GM23338 (cell line): ENCODE measurements at regions not wholly inside any gene's neighbourhood (a gene's known extent, or its start where the extent isn't known, plus 50 kb on each side); places are given as distances from the start of the nearest gene placed in this dataset.

ENCODE experiments used
- ATAC-seq: fragments of 200-7000 bp; cut with Tn5 transposase; 3 replicates; pipeline ENCODE4 v1.9.1; 2020
- DNase-seq: peaks from one replicate; pipeline ENCODE4 v3.0.0-alpha.2; 2015; ENCODE audit warnings: low spot score
- H2AFZ ChIP-seq: fragments of 200-600 bp; sonication (generic); 2 replicates; pipeline ENCODE4 v1.8.0; 2016; ENCODE audit warnings: antibody characterized with exemption, mild to moderate bottlenecking, moderate library complexity
- H3F3A ChIP-seq: fragments of 200-600 bp; sonication (generic); replicated peaks from 2 replicates; pipeline ENCODE4 v1.8.0; 2017; ENCODE audit warnings: antibody characterized with exemption, mixed run types, low read depth
- H3K27ac ChIP-seq: fragments of 200-600 bp; sonication (generic); 2 replicates; pipeline ENCODE4 v1.6.1; 2016; ENCODE audit warnings: low read depth
- H3K27me3 ChIP-seq: fragments of 200-600 bp; sonication (generic); 2 replicates; pipeline ENCODE4 v1.8.0; 2016; ENCODE audit warnings: mild to moderate bottlenecking, mixed run types, moderate library complexity; ENCODE audit not compliant: insufficient read depth
- H3K36me3 ChIP-seq: fragments of 200-600 bp; sonication (generic); 2 replicates; pipeline ENCODE4 v1.8.0; 2016; ENCODE audit warnings: mild to moderate bottlenecking; ENCODE audit not compliant: insufficient read depth
- H3K4me1 ChIP-seq: fragments of 200-600 bp; sonication (generic); 2 replicates; pipeline ENCODE4 v1.8.0; 2016; ENCODE audit warnings: mild to moderate bottlenecking, moderate library complexity; ENCODE audit not compliant: insufficient read depth
- H3K4me2 ChIP-seq: fragments of 200-600 bp; sonication (generic); 2 replicates; pipeline ENCODE4 v1.7.1; 2017; ENCODE audit warnings: mixed run types
- H3K4me3 ChIP-seq: fragments of 200-600 bp; sonication (generic); 2 replicates; pipeline ENCODE4 v1.6.1; 2016; ENCODE audit warnings: mixed run types
- H3K79me2 ChIP-seq: fragments of 200-600 bp; sonication (generic); replicated peaks from 2 replicates; pipeline ENCODE4 v1.8.0; 2017; ENCODE audit warnings: mild to moderate bottlenecking; ENCODE audit not compliant: insufficient read depth
- H3K9me2 ChIP-seq: fragments of 200-600 bp; sonication (generic); 2 replicates; pipeline ENCODE4 v1.8.0; 2017; ENCODE audit not compliant: insufficient read depth
- H4K20me1 ChIP-seq: fragments of 200-600 bp; sonication (generic); replicated peaks from 2 replicates; pipeline ENCODE4 v1.8.0; 2017; ENCODE audit warnings: mild to moderate bottlenecking; ENCODE audit not compliant: insufficient read depth
- H3K27ac Mint-ChIP-seq: 2 replicates; pipeline ENCODE4 v1.8.0; 2020; ENCODE audit warnings: inconsistent platforms, mild to moderate bottlenecking, moderate library complexity, mixed read lengths
- H3K27me3 Mint-ChIP-seq: 3 replicates; pipeline ENCODE4 v1.8.0; 2022; ENCODE audit warnings: low read depth, mild to moderate bottlenecking, moderate library complexity, mixed read lengths, inconsistent platforms; ENCODE audit not compliant: insufficient read depth, poor library complexity
- H3K36me3 Mint-ChIP-seq: 3 replicates; pipeline ENCODE4 v1.8.0; 2021; ENCODE audit warnings: low read depth, mild to moderate bottlenecking, inconsistent platforms, moderate library complexity, mixed read lengths
- H3K4me1 Mint-ChIP-seq: 3 replicates; pipeline ENCODE4 v1.8.0; 2020; ENCODE audit warnings: mild to moderate bottlenecking, inconsistent platforms, mixed read lengths
- H3K4me3 Mint-ChIP-seq: 3 replicates; pipeline ENCODE4 v1.8.0; 2021; ENCODE audit warnings: moderate library complexity, mild to moderate bottlenecking, inconsistent platforms, mixed read lengths
- H3K9me3 Mint-ChIP-seq: 3 replicates; pipeline ENCODE4 v1.8.0; 2020; ENCODE audit warnings: moderate library complexity, mild to moderate bottlenecking, inconsistent platforms, mixed read lengths
- CREB1 ChIP-seq: fragments of 250-450 bp; sonication (Bioruptor Pico); IDR thresholded peaks from 2 replicates; pipeline ENCODE4 v1.5.0; 2020; ENCODE audit warnings: low read depth, mild to moderate bottlenecking, moderate library complexity
- CTCF ChIP-seq, 2 experiments: fragments of 200-600 bp in 1 of 2; sonication (generic) in 1 of 2; conservative IDR thresholded peaks; 2 replicates each; pipeline versions ENCODE4 v1.5.1 to v1.6.1; 2016 to 2017; ENCODE audit warnings: antibody characterized with exemption in 2 of 2, low read depth in 2 of 2, mild to moderate bottlenecking in 2 of 2, moderate library complexity in 1 of 2
- ETS1 ChIP-seq: IDR thresholded peaks from 2 replicates; pipeline ENCODE4 v1.6.1; 2016; ENCODE audit warnings: antibody characterized with exemption
- EZH2 ChIP-seq: fragments of 200-600 bp; sonication (generic); IDR thresholded peaks from one replicate; pipeline ENCODE4 v1.8.0; 2017; ENCODE audit warnings: antibody characterized with exemption, mild to moderate bottlenecking, low read depth; ENCODE audit not compliant: unreplicated experiment
- EZH2phosphoT487 ChIP-seq: fragments of 200-600 bp; sonication (generic); IDR thresholded peaks from one replicate; pipeline ENCODE4 v1.8.1; 2018; ENCODE audit warnings: antibody characterized with exemption; ENCODE audit not compliant: unreplicated experiment
- JUNB ChIP-seq: IDR thresholded peaks from one replicate; pipeline ENCODE4 v1.6.1; 2016; ENCODE audit warnings: antibody characterized with exemption; ENCODE audit not compliant: unreplicated experiment
- NANOG ChIP-seq: IDR thresholded peaks from 2 replicates; pipeline ENCODE4 v1.6.1; 2016; ENCODE audit warnings: antibody characterized with exemption, borderline replicate concordance
- POLR2AphosphoS5 ChIP-seq: IDR thresholded peaks from 2 replicates; pipeline ENCODE4 v1.6.1; 2016; ENCODE audit warnings: antibody characterized with exemption, low read depth
- REST ChIP-seq: IDR thresholded peaks from one replicate; pipeline ENCODE4 v1.6.1; 2018; ENCODE audit warnings: antibody characterized with exemption; ENCODE audit not compliant: unreplicated experiment
- STAT1 ChIP-seq: IDR thresholded peaks from one replicate; pipeline ENCODE4 v1.6.1; 2016; ENCODE audit warnings: antibody characterized with exemption; ENCODE audit not compliant: unreplicated experiment
- ZNF331 ChIP-seq: fragments of 250-450 bp; sonication (Bioruptor Pico); IDR thresholded peaks from 2 replicates; pipeline ENCODE4 v1.5.0; 2020; ENCODE audit warnings: low read depth, mild to moderate bottlenecking, moderate library complexity

GRCh38 chr5:168052686-168053085, 238.8 kb upstream of the WWC1 start:
- TF ChIP-seq CREB1 (no peak), EZH2 (no peak), EZH2phosphoT487 (no peak), POLR2AphosphoS5 (no peak), JUNB (no peak), NANOG (no peak), ETS1 (no peak), ZNF331 (CRISPR knock-in tag) (no peak), STAT1 (no peak), REST (no peak)
- Mint-ChIP-seq H3K4me1 (peaks cover 11% of the 10 kb centered on the region), H3K36me3 (peaks cover under 1% of the 10 kb centered on the region; the same call in 2 of the 3 replicates), H3K9me3 (peaks cover 4% of the 10 kb centered on the region), H3K4me3 (no peak overlapping the region), H3K27me3 (peaks cover 3% of the 10 kb centered on the region), H3K27ac (no peak overlapping the region)
- peaks cover 7% of the 10 kb centered on the region for H3K4me1 ChIP-seq
- H2AFZ ChIP-seq, result no peak overlapping the region
- H3F3A ChIP-seq, result 0 out of 2 replicates have a peak, but pooled peaks cover 1% of the 10 kb centered on the region
- H3K27ac ChIP-seq, result no peak overlapping the region
- no peaks in the 10 kb centered on the region for H3K79me2 ChIP-seq
- no peaks in the 10 kb centered on the region for H3K27me3 ChIP-seq
- no peak for DNase-seq
- no peak overlapping the region for H3K4me2 ChIP-seq
- H3K36me3 ChIP-seq, result no peaks in the 10 kb centered on the region
- ATAC-seq, result no peak
- H3K9me2 ChIP-seq, result no peaks in the 10 kb centered on the region; the same call in 1 of the 2 replicates
- H4K20me1 ChIP-seq, result no peaks in the 10 kb centered on the region
- H3K4me3 ChIP-seq, result no peak overlapping the region

GRCh38 chr5:168054091-168054490, 237.4 kb upstream of the WWC1 start:
- Mint-ChIP-seq H3K9me3 (peaks cover 12% of the 10 kb centered on the region), H3K36me3 (peaks cover 5% of the 10 kb centered on the region; the same call in 2 of the 3 replicates), H3K4me3 (no peak overlapping the region), H3K4me1 (no peaks in the 10 kb centered on the region), H3K27me3 (peaks cover 2% of the 10 kb centered on the region), H3K27ac (no peak overlapping the region)
- Histone ChIP-seq H3K4me1 (no peaks in the 10 kb centered on the region), H3K27ac (no peak overlapping the region), H2AFZ (no peak overlapping the region), H3K9me2 (no peaks in the 10 kb centered on the region; the same call in 1 of the 2 replicates), H3K4me3 (no peak overlapping the region), H3K36me3 (no peaks in the 10 kb centered on the region), H3K27me3 (no peaks in the 10 kb centered on the region), H3K4me2 (no peak overlapping the region), H4K20me1 (no peaks in the 10 kb centered on the region), H3K79me2 (no peaks in the 10 kb centered on the region), H3F3A (no peaks in the 10 kb centered on the region)
- DNase-seq, result no peak
- no peak for ATAC-seq
- TF ChIP-seq JUNB (no peak), CTCF (conservative IDR thresholded peaks at IDR 0.05; ENCODE audit: low read depth in 2 of 2) (no peak), EZH2 (no peak), EZH2phosphoT487 (no peak), CREB1 (no peak), STAT1 (no peak), ETS1 (no peak), POLR2AphosphoS5 (no peak), REST (no peak)
